ENCODE measurements at regions not wholly inside any gene's neighbourhood (a gene's known extent, or its start where the extent isn't known, plus 50 kb on each side); places are given as distances from the start of the nearest gene placed in this dataset.
"Not testable (repeated sequence)": the region's sequence is repeated elsewhere in the genome, so short reads cannot be mapped to it uniquely, and the experiment has no call there.

GRCh38 chr4:135605076-135605475, 1403.5 kb upstream of the PABPC4L start:
- no peak for DNase-seq

GRCh38 chr4:135604531-135604930, 1402.9 kb upstream of the PABPC4L start:
- no peak for DNase-seq

- DNase-seq: no peak
Observed at GRCh38 chr4:135601351-135601750, 1399.8 kb upstream of the PABPC4L start.

GRCh38 chr4:135598151-135598550, 1396.6 kb upstream of the PABPC4L start:
- no peak for DNase-seq

GRCh38 chr4:135594521-135594920, 1392.9 kb upstream of the PABPC4L start:
- DNase-seq: no peak

- no peak for DNase-seq
Observed at GRCh38 chr4:135575041-135575440, 1373.5 kb upstream of the PABPC4L start.

- DNase-seq: no peak
Observed at GRCh38 chr4:135573251-135573650, 1371.7 kb upstream of the PABPC4L start.

GRCh38 chr4:135564090-135564489, 1362.5 kb upstream of the PABPC4L start:
- DNase-seq: no peak

- peak; percentile 15 for DNase-seq
Observed at GRCh38 chr4:135553213-135553612, 1351.6 kb upstream of the PABPC4L start.

GRCh38 chr4:135552131-135552530, 1350.5 kb upstream of the PABPC4L start:
- DNase-seq: no peak

- peak; percentile 45 for DNase-seq
Observed at GRCh38 chr4:135548711-135549110, 1347.1 kb upstream of the PABPC4L start.

- DNase-seq: no peak
Observed at GRCh38 chr4:135545616-135546317, 1344.2 kb upstream of the PABPC4L start.

- DNase-seq: no peak
Observed at GRCh38 chr4:135538698-135539097, 1337.1 kb upstream of the PABPC4L start.

- DNase-seq: no peak
Observed at GRCh38 chr4:135533053-135533452, 1331.5 kb upstream of the PABPC4L start.

GRCh38 chr4:135532132-135532531, 1330.5 kb upstream of the PABPC4L start:
- no peak for DNase-seq

- no peak for DNase-seq
Observed at GRCh38 chr4:135515295-135515694, 1313.7 kb upstream of the PABPC4L start.

- no peak for DNase-seq
Observed at GRCh38 chr4:135510582-135510981, 1309.0 kb upstream of the PABPC4L start.

- no peak for DNase-seq
Observed at GRCh38 chr4:135508006-135508714, 1306.6 kb upstream of the PABPC4L start.

GRCh38 chr4:135497563-135498152, 1296.1 kb upstream of the PABPC4L start:
- DNase-seq: no peak

GRCh38 chr4:135492439-135492838, 1290.8 kb upstream of the PABPC4L start:
- DNase-seq: no peak

GRCh38 chr4:135485371-135485770, 1283.8 kb upstream of the PABPC4L start:
- no peak for DNase-seq

GRCh38 chr4:135476272-135476671, 1274.7 kb upstream of the PABPC4L start:
- no peak for DNase-seq

GRCh38 chr4:135464311-135464710, 1262.7 kb upstream of the PABPC4L start:
- DNase-seq: no peak

GRCh38 chr4:135447598-135447997, 1246.0 kb upstream of the PABPC4L start:
- DNase-seq: not testable (repeated sequence)

Data from eye (tissue), 1 donor.